ENCODE measurements at regions not wholly inside any gene's neighbourhood (a gene's known extent, or its start where the extent isn't known, plus 50 kb on each side); places are given as distances from the start of the nearest gene placed in this dataset.

DNA sequence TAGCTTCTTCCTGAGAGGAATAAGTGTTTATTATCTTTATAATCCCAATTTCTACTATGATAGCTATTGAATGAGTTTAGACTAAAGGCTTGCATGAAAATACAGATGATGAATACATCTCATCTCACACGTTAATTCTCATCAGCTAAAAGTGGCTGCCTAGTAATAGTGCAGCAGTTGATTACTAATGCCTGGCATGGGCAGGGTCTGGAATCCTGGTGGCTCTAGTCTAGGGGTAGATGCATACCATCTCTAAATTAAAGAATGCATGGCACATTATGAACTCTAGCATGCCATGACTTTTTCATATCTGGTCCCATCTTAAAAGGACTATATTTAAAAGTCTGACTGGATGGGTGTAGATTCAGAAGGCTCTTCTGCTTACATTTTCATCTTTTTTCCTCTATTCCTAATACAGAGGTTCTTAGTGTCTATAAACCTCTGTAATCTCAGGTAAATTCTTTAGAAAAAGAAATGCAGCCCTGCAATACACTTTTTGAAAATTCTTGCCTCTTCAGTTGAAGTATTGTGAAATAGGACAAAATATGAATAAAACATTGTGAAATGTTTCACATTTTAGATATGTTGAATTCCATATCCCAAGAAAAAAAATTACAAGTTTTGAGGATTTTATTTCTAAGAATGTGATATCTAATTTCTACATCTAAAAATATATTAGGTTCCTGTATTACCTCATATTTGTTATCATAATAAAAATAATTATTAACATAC, 187.6 kb downstream of the C11orf87 start:
- intact Hi-C loops (cut with DNase I; ENCODE audit: low total_unique reads) = no loop called here

GRCh38 chr11:109612496-109612895, 190.5 kb downstream of the C11orf87 start:
- H3K4me3 ChIP-seq = no peak overlapping the region
- intact Hi-C loops (cut with DNase I; ENCODE audit: low total_unique reads) = no loop called here
- no peaks in the 10 kb centered on the region for H3K9me3 ChIP-seq
- no peaks in the 10 kb centered on the region for H3K36me3 ChIP-seq
- DNase-seq = no peak
- H3K4me1 ChIP-seq = no peaks in the 10 kb centered on the region
- TF ChIP-seq, protein P1, sequence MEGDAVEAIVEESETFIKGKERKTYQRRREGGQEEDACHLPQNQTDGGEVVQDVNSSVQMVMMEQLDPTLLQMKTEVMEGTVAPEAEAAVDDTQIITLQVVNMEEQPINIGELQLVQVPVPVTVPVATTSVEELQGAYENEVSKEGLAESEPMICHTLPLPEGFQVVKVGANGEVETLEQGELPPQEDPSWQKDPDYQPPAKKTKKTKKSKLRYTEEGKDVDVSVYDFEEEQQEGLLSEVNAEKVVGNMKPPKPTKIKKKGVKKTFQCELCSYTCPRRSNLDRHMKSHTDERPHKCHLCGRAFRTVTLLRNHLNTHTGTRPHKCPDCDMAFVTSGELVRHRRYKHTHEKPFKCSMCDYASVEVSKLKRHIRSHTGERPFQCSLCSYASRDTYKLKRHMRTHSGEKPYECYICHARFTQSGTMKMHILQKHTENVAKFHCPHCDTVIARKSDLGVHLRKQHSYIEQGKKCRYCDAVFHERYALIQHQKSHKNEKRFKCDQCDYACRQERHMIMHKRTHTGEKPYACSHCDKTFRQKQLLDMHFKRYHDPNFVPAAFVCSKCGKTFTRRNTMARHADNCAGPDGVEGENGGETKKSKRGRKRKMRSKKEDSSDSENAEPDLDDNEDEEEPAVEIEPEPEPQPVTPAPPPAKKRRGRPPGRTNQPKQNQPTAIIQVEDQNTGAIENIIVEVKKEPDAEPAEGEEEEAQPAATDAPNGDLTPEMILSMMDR (IDR thresholded peaks at IDR 0.05 in 8 of 11, conservative IDR thresholded peaks at IDR 0.05 in 3 of 11) = no peak
- TF ChIP-seq POLR2A (IDR thresholded peaks at IDR 0.05) (no peak), POLR2AphosphoS5 (IDR thresholded peaks at IDR 0.05) (no peak)
- no peak overlapping the region for H3K27ac ChIP-seq
- no peaks in the 10 kb centered on the region for H3K27me3 ChIP-seq (replicated peaks in 1 of 7)
- WGBS, 5 donors = 49 to 73% (median 61%) methylated on average over 3 of the region's 3 CpGs

More for the DNA sequence above, 187.6 kb downstream of the C11orf87 start:
- DNase-seq = no peak
- TF ChIP-seq, protein P1 (IDR thresholded peaks at IDR 0.05 in 8 of 11, conservative IDR thresholded peaks at IDR 0.05 in 3 of 11) = no peak
- TF ChIP-seq POLR2A (IDR thresholded peaks at IDR 0.05) = no peak
- no peak for TF ChIP-seq POLR2AphosphoS5 (IDR thresholded peaks at IDR 0.05)
- WGBS, 5 donors = 68 to 90% (median 84%) methylated on average over 1 of the region's 1 CpG
- no peak overlapping the region for H3K4me3 ChIP-seq
- no peaks in the 10 kb centered on the region for H3K27me3 ChIP-seq (replicated peaks in 1 of 7)
- H3K36me3 ChIP-seq = no peaks in the 10 kb centered on the region
- H3K4me1 ChIP-seq = no peaks in the 10 kb centered on the region
- no peaks in the 10 kb centered on the region for H3K9me3 ChIP-seq
- no peak overlapping the region for H3K27ac ChIP-seq

DNA sequence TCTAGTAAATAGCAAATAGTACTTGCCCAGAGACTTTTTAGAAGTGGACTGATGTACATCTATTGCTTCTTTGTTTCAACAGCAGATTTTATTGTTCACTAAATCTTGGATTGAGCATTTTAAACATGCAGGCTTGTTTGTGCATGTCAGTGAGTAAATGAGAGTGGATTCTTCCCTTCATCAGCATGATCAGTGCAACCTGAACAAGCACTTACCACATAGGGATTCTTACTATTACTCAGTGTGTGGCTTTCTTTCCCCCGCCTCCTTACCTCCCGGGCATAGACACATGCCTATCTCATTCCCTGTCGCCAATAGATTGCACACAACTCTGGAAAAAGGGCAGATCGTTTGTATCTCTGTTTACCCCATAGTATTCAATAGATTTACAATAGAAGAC, 197.5 kb downstream of the C11orf87 start:
- H3K36me3 ChIP-seq = no peaks in the 10 kb centered on the region
- 78 to 87% (median 82%) methylated on average over 4 of the region's 4 CpGs for WGBS, 5 donors
- no peak overlapping the region for H3K4me3 ChIP-seq
- no peaks in the 10 kb centered on the region for H3K4me1 ChIP-seq
- peaks cover 0 to 8% (median 0%) of the 10 kb centered on the region in 8 donors for H3K9me3 ChIP-seq
- intact Hi-C loops (cut with DNase I; ENCODE audit: low total_unique reads) = no loop called here
- DNase-seq = no peak
- H3K27me3 ChIP-seq (replicated peaks in 1 of 7) = no peaks in the 10 kb centered on the region
- TF ChIP-seq POLR2AphosphoS5 (IDR thresholded peaks at IDR 0.05) (no peak), POLR2A (IDR thresholded peaks at IDR 0.05) (no peak)
- TF ChIP-seq, protein P1 (IDR thresholded peaks at IDR 0.05 in 8 of 11, conservative IDR thresholded peaks at IDR 0.05 in 3 of 11) = no peak
- no peak overlapping the region for H3K27ac ChIP-seq

DNA sequence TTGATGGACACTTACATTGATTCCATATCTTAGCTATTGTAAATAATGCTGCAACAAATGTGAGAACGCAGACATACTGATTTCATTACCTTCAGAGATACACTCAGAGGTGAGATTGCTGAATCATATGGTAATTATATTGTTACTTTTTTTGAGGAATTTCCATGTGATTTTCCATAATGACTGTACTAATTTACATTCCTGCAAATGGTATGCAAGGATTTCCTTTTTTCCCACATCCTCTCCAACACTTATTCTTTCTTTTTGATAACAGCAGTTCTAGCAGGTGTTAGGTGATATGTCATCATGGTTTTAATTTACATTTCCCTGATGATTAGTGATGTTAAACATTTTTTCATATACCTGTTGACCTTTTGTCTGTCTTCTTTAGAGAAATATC, 207.7 kb downstream of the C11orf87 start:
- Histone ChIP-seq H3K4me3 (no peak overlapping the region), H3K27me3 (replicated peaks in 1 of 7) (no peaks in the 10 kb centered on the region), H3K4me1 (no peaks in the 10 kb centered on the region), H3K36me3 (no peaks in the 10 kb centered on the region), H3K9me3 (peaks cover 4 to 33% (median 13%) of the 10 kb centered on the region in 8 donors), H3K27ac (no peak overlapping the region)
- TF ChIP-seq POLR2AphosphoS5 (IDR thresholded peaks at IDR 0.05) (no peak), POLR2A (IDR thresholded peaks at IDR 0.05) (no peak)
- TF ChIP-seq, protein P1 (IDR thresholded peaks at IDR 0.05 in 8 of 11, conservative IDR thresholded peaks at IDR 0.05 in 3 of 11) = no peak
- no peak for DNase-seq
- intact Hi-C loops (cut with DNase I; ENCODE audit: low total_unique reads) = no loop called here
- WGBS, 5 donors = 76 to 96% (median 90%) methylated on average over 1 of the region's 1 CpG

All from spleen (tissue), 11 donors.